ENCODE measurements at regions not wholly inside any gene's neighbourhood (a gene's known extent, or its start where the extent isn't known, plus 50 kb on each side); places are given as distances from the start of the nearest gene placed in this dataset.

GRCh38 chrX:9352243-9352642 is 112.6 kb upstream of the TBL1X start:
- no peak for TF ChIP-seq CTCF (conservative IDR thresholded peaks at IDR 0.05 in 1 of 2, IDR thresholded peaks at IDR 0.05 in 1 of 2; ENCODE audit: extremely low read depth in 1 of 2, insufficient read depth in 1 of 2, low read depth in 1 of 2, low read length in 2 of 2)
- no peak for TF ChIP-seq EZH2 (IDR thresholded peaks at IDR 0.05; ENCODE audit: borderline replicate concordance, low read length)

All from mammary epithelial cell (primary cell).